Neuronal stem cell (in vitro differentiated cells): ENCODE measurements at regions not wholly inside any gene's neighbourhood (a gene's known extent, or its start where the extent isn't known, plus 50 kb on each side); places are given as distances from the start of the nearest gene placed in this dataset.

Source experiments
- DNase-seq: peaks from one replicate; pipeline ENCODE4 v3.0.0-alpha.2; 2013; ENCODE audit warnings: low spot score
- H2AFZ ChIP-seq: one replicate; pipeline ENCODE4 v1.6.1; 2013; ENCODE audit warnings: mild to moderate bottlenecking, low read length, inconsistent platforms
- H2AK5ac ChIP-seq: 2 replicates; pipeline ENCODE4 v1.6.1; 2013; ENCODE audit warnings: low read depth, mild to moderate bottlenecking, inconsistent platforms, low read length, moderate library complexity, mixed read lengths
- H2BK120ac ChIP-seq: 2 replicates; pipeline ENCODE4 v1.6.1; 2013; ENCODE audit warnings: low read depth, mild to moderate bottlenecking, inconsistent platforms, low read length, moderate library complexity, mixed read lengths
- H2BK12ac ChIP-seq: one replicate; pipeline ENCODE4 v1.6.1; 2013; ENCODE audit warnings: low read length, inconsistent platforms
- H2BK15ac ChIP-seq: 2 replicates; pipeline ENCODE4 v1.6.1; 2013; ENCODE audit warnings: mild to moderate bottlenecking, low read length, inconsistent platforms, mixed read lengths
- H2BK5ac ChIP-seq: one replicate; pipeline ENCODE4 v1.6.1; 2013; ENCODE audit warnings: inconsistent platforms, mild to moderate bottlenecking, low read length, moderate library complexity
- H3K14ac ChIP-seq: one replicate; pipeline ENCODE4 v1.6.1; 2013; ENCODE audit warnings: low read length, inconsistent platforms
- H3K18ac ChIP-seq: 2 replicates; pipeline ENCODE4 v1.6.1; 2013; ENCODE audit warnings: low read length, inconsistent platforms
- H3K23ac ChIP-seq: 2 replicates; pipeline ENCODE4 v1.6.1; 2013; ENCODE audit warnings: low read depth, mild to moderate bottlenecking, mixed read lengths, low read length, inconsistent platforms; ENCODE audit not compliant: poor library complexity
- H3K27ac ChIP-seq: replicated peaks from 3 replicates; pipeline ENCODE4 v1.5.1; 2013; ENCODE audit warnings: low read length, inconsistent platforms
- H3K27me3 ChIP-seq, 3 experiments: 2 replicates each; pipeline ENCODE4 v1.6.1; 2013; ENCODE audit warnings: low read length in 3 of 3, mild to moderate bottlenecking in 2 of 3, inconsistent platforms in 1 of 3, low read depth in 1 of 3, mixed read lengths in 1 of 3, moderate library complexity in 1 of 3; ENCODE audit not compliant: control insufficient read depth in 3 of 3, insufficient read depth in 3 of 3
- H3K36me3 ChIP-seq, 2 donors: replicated peaks in 1 of 2; 2 replicates each; pipeline ENCODE4 v1.6.1; 2013; ENCODE audit warnings: low read length in 2 of 2; ENCODE audit not compliant: control insufficient read depth in 2 of 2, insufficient read depth in 2 of 2
- H3K4ac ChIP-seq: 2 replicates; pipeline ENCODE4 v1.6.1; 2013; ENCODE audit warnings: inconsistent platforms, mild to moderate bottlenecking, low read length, moderate library complexity
- H3K4me1 ChIP-seq, 2 donors: 1 replicate in 1 of 2; 2 replicates in 1 of 2; pipeline ENCODE4 v1.6.1; 2013; ENCODE audit warnings: low read length in 2 of 2, low read depth in 1 of 2; ENCODE audit not compliant: control insufficient read depth in 2 of 2, insufficient read depth in 1 of 2
- H3K4me2 ChIP-seq: one replicate; pipeline ENCODE4 v1.6.1; 2013; ENCODE audit warnings: mild to moderate bottlenecking, low read length, inconsistent platforms; ENCODE audit not compliant: insufficient read depth, poor library complexity, severe bottlenecking
- H3K4me3 ChIP-seq, 2 donors: 2 replicates each; pipeline ENCODE4 v1.5.1; 2013; ENCODE audit warnings: low read length in 2 of 2, mild to moderate bottlenecking in 2 of 2, inconsistent platforms in 1 of 2, moderate library complexity in 1 of 2
- H3K79me1 ChIP-seq: one replicate; pipeline ENCODE4 v1.6.1; 2013; ENCODE audit warnings: low read depth, mild to moderate bottlenecking, inconsistent platforms, low read length, moderate library complexity
- H3K9ac ChIP-seq: one replicate; pipeline ENCODE4 v1.6.1; 2013; ENCODE audit warnings: mild to moderate bottlenecking, low read depth, low read length, inconsistent platforms; ENCODE audit not compliant: poor library complexity
- H3K9me3 ChIP-seq, 2 donors: replicated peaks in 1 of 2; 2 replicates each; pipeline versions ENCODE3 to v1.6.1; 2013; ENCODE audit warnings: low read length in 2 of 2, mild to moderate bottlenecking in 2 of 2, inconsistent platforms in 1 of 2, low read depth in 1 of 2, mixed read lengths in 1 of 2, moderate library complexity in 1 of 2; ENCODE audit not compliant: control insufficient read depth in 2 of 2, insufficient read depth in 1 of 2
- H4K8ac ChIP-seq: one replicate; pipeline ENCODE4 v1.6.1; 2013; ENCODE audit warnings: low read depth, mild to moderate bottlenecking, inconsistent platforms, low read length, moderate library complexity
- H4K91ac ChIP-seq: one replicate; pipeline ENCODE4 v1.6.1; 2013; ENCODE audit warnings: low read length, low read depth, mild to moderate bottlenecking, inconsistent platforms; ENCODE audit not compliant: poor library complexity
- WGBS, 2 donors: extraction: QIAGEN DNeasy Blood & Tissue Kit; methylation state at CpG; one replicate each; pipeline ENCODE4 v1.1.7; 2013; ENCODE audit warnings: missing lambda C conversion rate in 2 of 2, mixed read lengths in 1 of 2; ENCODE audit not compliant: insufficient read length in 2 of 2, insufficient replicate concordance in 1 of 2; ENCODE audit errors: extremely low coverage in 2 of 2; 5-methylcytosine and 5-hydroxymethylcytosine counted together

DNA sequence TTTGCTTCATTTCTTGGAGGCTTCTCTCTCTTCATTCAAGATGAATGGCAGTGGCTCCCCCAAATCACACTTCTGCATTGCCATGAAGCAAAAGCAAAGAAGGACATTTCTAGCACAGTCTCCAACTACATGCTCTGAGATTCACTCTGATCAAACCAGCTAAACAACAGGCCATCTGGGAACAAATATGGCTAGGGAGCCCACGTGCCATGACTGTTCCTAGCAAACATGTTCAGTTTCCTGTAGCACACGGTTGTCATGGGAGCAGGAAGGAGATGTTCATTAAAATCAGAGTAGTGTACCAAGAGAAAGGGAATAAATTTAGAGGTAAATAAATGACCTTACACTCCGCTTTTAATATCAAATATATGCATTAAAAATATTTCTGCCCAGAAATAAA is 327.3 kb downstream of the GBE1 start:
- no peak overlapping the region for H4K8ac ChIP-seq
- no peak overlapping the region for H3K4me2 ChIP-seq
- no peaks in the 10 kb centered on the region for H3K9me3 ChIP-seq
- no peaks in the 10 kb centered on the region for H3K36me3 ChIP-seq
- no peak overlapping the region for H3K14ac ChIP-seq
- no peak overlapping the region for H3K23ac ChIP-seq
- H3K4ac ChIP-seq, result no peak overlapping the region
- DNase-seq, result no peak
- no peaks in the 10 kb centered on the region for H3K79me1 ChIP-seq
- H2BK12ac ChIP-seq, result no peak overlapping the region
- no peak overlapping the region for H3K27ac ChIP-seq
- peaks cover 0 to 2% of the 10 kb centered on the region in 2 donors for H3K4me1 ChIP-seq
- no peak overlapping the region for H2BK5ac ChIP-seq
- H2AK5ac ChIP-seq, result no peak overlapping the region
- H2AFZ ChIP-seq, result no peak overlapping the region
- H2BK120ac ChIP-seq, result no peak overlapping the region
- no peak overlapping the region for H2BK15ac ChIP-seq
- no peak overlapping the region for H4K91ac ChIP-seq
- no peak overlapping the region for H3K18ac ChIP-seq
- no CpG with 5 or more reads among the region's 3 CpGs for WGBS, 2 donors
- no peak overlapping the region for H3K4me3 ChIP-seq
- H3K9ac ChIP-seq, result no peak overlapping the region
- H3K27me3 ChIP-seq, result no peaks in the 10 kb centered on the region

DNA sequence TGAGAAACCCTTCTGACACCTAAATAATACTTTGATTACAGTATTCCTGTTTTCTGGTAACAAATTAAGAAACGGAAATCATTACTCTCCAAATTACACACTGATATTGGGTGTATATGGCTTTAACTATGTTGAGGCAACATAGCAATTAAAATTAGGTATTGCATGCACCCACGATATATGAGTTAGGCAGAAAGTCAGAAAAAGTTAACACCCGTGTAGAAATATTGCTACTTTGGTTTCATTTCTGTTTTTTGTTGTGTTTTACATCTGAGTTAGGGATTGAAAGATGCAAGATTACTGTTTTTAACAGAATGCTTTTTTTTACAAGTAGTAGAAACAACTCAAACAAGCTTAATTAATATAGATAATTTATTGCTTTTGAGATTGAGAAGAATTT is 327.8 kb downstream of the GBE1 start:
- Histone ChIP-seq H2AK5ac (no peak overlapping the region), H3K4me2 (no peak overlapping the region), H3K27me3 (no peaks in the 10 kb centered on the region), H3K18ac (no peak overlapping the region), H3K9ac (no peak overlapping the region), H3K4me1 (peaks cover 0 to 2% of the 10 kb centered on the region in 2 donors), H3K4ac (no peak overlapping the region), H3K79me1 (no peaks in the 10 kb centered on the region), H3K14ac (no peak overlapping the region), H2BK5ac (no peak overlapping the region), H3K23ac (no peak overlapping the region), H2BK120ac (no peak overlapping the region), H3K27ac (no peak overlapping the region), H4K91ac (no peak overlapping the region), H2AFZ (no peak overlapping the region), H3K4me3 (no peak overlapping the region), H2BK12ac (no peak overlapping the region), H3K9me3 (no peaks in the 10 kb centered on the region), H4K8ac (no peak overlapping the region), H3K36me3 (no peaks in the 10 kb centered on the region), H2BK15ac (no peak overlapping the region)
- no peak for DNase-seq
- no CpG with 5 or more reads among the region's 3 CpGs for WGBS, 2 donors

DNA sequence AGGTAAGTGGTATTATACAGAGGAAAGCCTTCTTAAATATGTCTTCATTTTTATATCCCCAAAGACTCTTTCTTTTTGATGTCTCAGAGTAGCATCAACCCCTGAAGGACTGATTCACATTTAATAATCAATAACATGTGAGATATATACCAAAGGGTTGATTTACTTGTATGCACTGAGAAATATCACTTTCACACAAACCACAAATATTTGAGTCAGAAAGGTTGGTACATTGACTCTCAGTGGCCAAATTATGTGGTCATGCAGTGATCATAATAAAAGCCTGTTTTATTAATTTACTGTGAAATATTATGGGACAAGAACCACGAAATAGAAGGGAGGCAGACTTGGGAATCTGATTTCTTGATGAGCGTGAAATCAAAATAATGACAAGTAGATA is 329.0 kb downstream of the GBE1 start:
- Histone ChIP-seq H2AK5ac (no peak overlapping the region), H3K4ac (no peak overlapping the region), H2BK120ac (no peak overlapping the region), H3K27me3 (no peaks in the 10 kb centered on the region), H3K4me1 (no peaks in the 10 kb centered on the region), H2BK12ac (no peak overlapping the region), H4K91ac (no peak overlapping the region), H3K18ac (no peak overlapping the region), H3K4me3 (no peak overlapping the region), H3K79me1 (no peaks in the 10 kb centered on the region), H2BK5ac (no peak overlapping the region), H3K4me2 (no peak overlapping the region), H2AFZ (no peak overlapping the region), H3K9ac (no peak overlapping the region), H2BK15ac (no peak overlapping the region), H4K8ac (no peak overlapping the region), H3K14ac (no peak overlapping the region), H3K27ac (no peak overlapping the region), H3K9me3 (no peaks in the 10 kb centered on the region), H3K23ac (no peak overlapping the region), H3K36me3 (no peaks in the 10 kb centered on the region)
- WGBS, 2 donors, result no CpG with 5 or more reads among the region's 2 CpGs
- DNase-seq, result no peak

DNA sequence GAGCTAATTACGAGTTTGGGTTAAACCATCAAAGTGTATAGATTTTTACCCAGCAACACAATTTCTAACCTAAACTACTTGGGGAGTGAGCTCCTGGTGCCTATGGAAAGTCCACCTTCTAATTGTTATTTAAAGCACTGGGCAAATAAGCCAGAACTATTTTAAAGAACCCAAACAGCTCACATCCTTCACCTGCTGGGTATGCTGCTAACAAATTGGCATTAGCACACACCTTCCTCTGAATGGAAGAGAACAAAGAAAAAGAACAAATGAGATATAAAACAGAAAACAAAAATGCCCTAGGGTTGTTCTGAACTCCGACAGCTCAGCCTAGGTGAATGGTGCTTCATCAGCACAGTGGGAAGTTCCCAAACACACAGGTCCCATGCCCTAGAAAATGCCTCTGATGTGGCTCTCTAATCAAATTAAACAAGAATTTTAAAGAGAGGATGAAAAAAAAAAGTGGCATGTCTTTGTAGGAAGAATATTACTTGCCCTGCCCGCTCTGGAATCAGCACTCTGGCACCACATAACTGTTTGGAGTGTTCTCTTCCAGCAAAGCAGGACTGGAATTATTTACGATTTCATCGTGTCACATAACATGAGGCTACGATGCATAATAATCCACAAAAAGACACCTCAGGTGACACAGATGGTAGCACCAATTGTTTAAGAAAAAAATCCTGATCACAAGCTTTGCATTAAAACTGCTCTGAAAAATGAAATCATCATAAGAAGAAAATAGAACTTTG is 334.4 kb downstream of the GBE1 start:
- Histone ChIP-seq H3K27ac (no peak overlapping the region), H3K4me1 (no peaks in the 10 kb centered on the region), H3K23ac (no peak overlapping the region), H3K9ac (no peak overlapping the region), H4K91ac (no peak overlapping the region), H2BK12ac (no peak overlapping the region), H3K4me2 (no peak overlapping the region), H3K18ac (no peak overlapping the region), H3K14ac (no peak overlapping the region), H3K4me3 (no peak overlapping the region), H2AK5ac (no peak overlapping the region), H3K9me3 (no peaks in the 10 kb centered on the region), H2BK15ac (no peak overlapping the region), H3K27me3 (no peaks in the 10 kb centered on the region), H3K4ac (no peak overlapping the region), H3K79me1 (no peaks in the 10 kb centered on the region), H3K36me3 (no peaks in the 10 kb centered on the region), H2BK5ac (no peak overlapping the region), H4K8ac (no peak overlapping the region), H2AFZ (no peak overlapping the region), H2BK120ac (no peak overlapping the region)
- WGBS, 2 donors, result no CpG with 5 or more reads among the region's 6 CpGs
- no peak for DNase-seq
